ENCODE measurements at regions not wholly inside any gene's neighbourhood (a gene's known extent, or its start where the extent isn't known, plus 50 kb on each side); places are given as distances from the start of the nearest gene placed in this dataset.

DNA sequence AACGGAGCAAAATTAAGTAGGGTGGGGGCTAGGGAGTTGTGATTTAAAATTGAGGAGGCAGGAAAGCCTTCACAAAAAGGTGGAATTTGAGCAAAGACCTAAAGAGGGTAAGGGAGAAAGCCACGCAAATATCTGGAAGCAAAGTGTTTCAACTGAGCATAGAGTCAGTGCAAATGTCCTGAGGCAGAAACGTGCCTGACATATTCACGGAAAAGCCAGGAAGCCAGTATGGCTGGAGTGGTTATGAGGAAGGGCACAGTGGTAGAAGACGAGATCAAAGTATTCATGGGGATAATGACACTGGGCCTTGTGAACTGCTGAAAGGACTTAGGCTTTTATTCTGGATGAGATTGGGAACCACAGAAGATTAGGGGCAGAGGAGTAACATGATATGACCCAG, 268.4 kb downstream of the MAN2A1 start:
- dilution Hi-C loops (cut with HindIII; ENCODE audit: low sequenced_read_pairs, unreplicated experiment): no loop called here

More for the DNA sequence above, 268.4 kb downstream of the MAN2A1 start:
- BruUV-seq (replicated peaks): no TSS peak
- no peak overlapping the region for H2AK5ac ChIP-seq (ENCODE audit: low read depth, low read length)
- H2AK9ac ChIP-seq (replicated peaks; ENCODE audit: low read depth, low read length, poor library complexity): no peak overlapping the region
- H3K18ac ChIP-seq (ENCODE audit: low read depth, low read length): no peak overlapping the region
- intact Hi-C loops (cut with micrococcal nuclease) (no loop called here), in situ Hi-C loops (cut with MboI; ENCODE audit: low sequenced_read_pairs) (no loop called here)
- ChIA-PET POLR2A (ENCODE audit: unreplicated experiment) (no interaction called here), CTCF (no interaction called here)
- H3K4me1 ChIP-seq (ENCODE audit: control insufficient read depth, insufficient read depth, low read length): no peaks in the 10 kb centered on the region
- no peak overlapping the region for H3K4me3 ChIP-seq (ENCODE audit: insufficient read depth, low read depth, low read length)
- H3K4ac ChIP-seq (ENCODE audit: low read depth, low read length): no peak overlapping the region
- DNase-seq (no peak), ATAC-seq (ENCODE audit: low read depth) (no peak)
- no peaks in the 10 kb centered on the region for H3K36me3 ChIP-seq (ENCODE audit: control insufficient read depth, insufficient read depth, low read length)
- H4K5ac ChIP-seq (ENCODE audit: low read depth, low read length): no peak overlapping the region
- no peak overlapping the region for H4K8ac ChIP-seq (ENCODE audit: low read depth in 2 of 2, low read length in 2 of 2)
- no peaks in the 10 kb centered on the region for H3K9me3 ChIP-seq (ENCODE audit: control insufficient read depth, insufficient read depth, low read length)
- H4K20me1 ChIP-seq (ENCODE audit: insufficient read depth, low read length): no peaks in the 10 kb centered on the region
- no peak overlapping the region for H3K4me2 ChIP-seq (ENCODE audit: low read depth, low read length)
- H4K91ac ChIP-seq (ENCODE audit: insufficient read depth, low read depth, low read length): no peak overlapping the region
- 66% methylated on average over 5 of the region's 5 CpGs; no CpG with 5 or more reads in 1 of the 2 experiments for WGBS, 2 experiments (ENCODE audit: extremely low coverage in 2 of 2, insufficient read length in 1 of 2)
- H3K27ac ChIP-seq (ENCODE audit: insufficient read depth, low read length): no peak overlapping the region
- no peak overlapping the region for H3K56ac ChIP-seq (ENCODE audit: extremely low read depth, insufficient read depth, low read length)
- H2BK15ac ChIP-seq (ENCODE audit: low read depth, low read length): no peak overlapping the region
- H3K9ac ChIP-seq (ENCODE audit: low read depth, low read length): no peak overlapping the region
- no peak overlapping the region for H2BK5ac ChIP-seq (ENCODE audit: low read depth, low read length, poor library complexity, severe bottlenecking)
- no peaks in the 10 kb centered on the region for H3K27me3 ChIP-seq (ENCODE audit: control insufficient read depth, insufficient read depth, low read length)
- no peaks in the 10 kb centered on the region for H3K9me1 ChIP-seq (ENCODE audit: insufficient read depth, low read length)
- H3K23ac ChIP-seq (ENCODE audit: low read depth, low read length): no peak overlapping the region
- no peak overlapping the region for H2BK120ac ChIP-seq (ENCODE audit: low read depth, low read length)
- TF ChIP-seq RAD21 (IDR thresholded peaks at IDR 0.05; ENCODE audit: low read length) (no peak), RCOR1 (IDR thresholded peaks at IDR 0.05; ENCODE audit: insufficient replicate concordance, low read length) (no peak), POLR2A (IDR thresholded peaks at IDR 0.05; ENCODE audit: low read depth, low read length) (no peak), RFX5 (IDR thresholded peaks at IDR 0.05; ENCODE audit: low read depth, low read length) (no peak), CHD1 (IDR thresholded peaks at IDR 0.05; ENCODE audit: low read depth, low read length) (no peak), FOS (IDR thresholded peaks at IDR 0.05; ENCODE audit: low read depth, low read length) (no peak), MXI1 (IDR thresholded peaks at IDR 0.05; ENCODE audit: borderline replicate concordance, low read depth, low read length) (no peak), MAFK (IDR thresholded peaks at IDR 0.05; ENCODE audit: low read depth, low read length) (no peak), NFE2L2 (IDR thresholded peaks at IDR 0.05; ENCODE audit: low read depth, low read length) (no peak), CEBPB (IDR thresholded peaks at IDR 0.05; ENCODE audit: low read depth, low read length) (no peak), BHLHE40 (IDR thresholded peaks at IDR 0.05; ENCODE audit: low read depth, low read length) (no peak), SMC3 (IDR thresholded peaks at IDR 0.05; ENCODE audit: low read depth, low read length) (no peak), MAZ (IDR thresholded peaks at IDR 0.05; ENCODE audit: borderline replicate concordance, low read depth, low read length) (no peak)
- TF ChIP-seq, protein P1, sequence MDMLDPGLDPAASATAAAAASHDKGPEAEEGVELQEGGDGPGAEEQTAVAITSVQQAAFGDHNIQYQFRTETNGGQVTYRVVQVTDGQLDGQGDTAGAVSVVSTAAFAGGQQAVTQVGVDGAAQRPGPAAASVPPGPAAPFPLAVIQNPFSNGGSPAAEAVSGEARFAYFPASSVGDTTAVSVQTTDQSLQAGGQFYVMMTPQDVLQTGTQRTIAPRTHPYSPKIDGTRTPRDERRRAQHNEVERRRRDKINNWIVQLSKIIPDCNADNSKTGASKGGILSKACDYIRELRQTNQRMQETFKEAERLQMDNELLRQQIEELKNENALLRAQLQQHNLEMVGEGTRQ (IDR thresholded peaks at IDR 0.05; ENCODE audit: low read depth, low read length): no peak
- TF ChIP-seq, protein P2, sequence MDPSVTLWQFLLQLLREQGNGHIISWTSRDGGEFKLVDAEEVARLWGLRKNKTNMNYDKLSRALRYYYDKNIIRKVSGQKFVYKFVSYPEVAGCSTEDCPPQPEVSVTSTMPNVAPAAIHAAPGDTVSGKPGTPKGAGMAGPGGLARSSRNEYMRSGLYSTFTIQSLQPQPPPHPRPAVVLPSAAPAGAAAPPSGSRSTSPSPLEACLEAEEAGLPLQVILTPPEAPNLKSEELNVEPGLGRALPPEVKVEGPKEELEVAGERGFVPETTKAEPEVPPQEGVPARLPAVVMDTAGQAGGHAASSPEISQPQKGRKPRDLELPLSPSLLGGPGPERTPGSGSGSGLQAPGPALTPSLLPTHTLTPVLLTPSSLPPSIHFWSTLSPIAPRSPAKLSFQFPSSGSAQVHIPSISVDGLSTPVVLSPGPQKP (IDR thresholded peaks at IDR 0.05; ENCODE audit: borderline replicate concordance, low read depth, low read length): no peak
- TF ChIP-seq, protein P3, sequence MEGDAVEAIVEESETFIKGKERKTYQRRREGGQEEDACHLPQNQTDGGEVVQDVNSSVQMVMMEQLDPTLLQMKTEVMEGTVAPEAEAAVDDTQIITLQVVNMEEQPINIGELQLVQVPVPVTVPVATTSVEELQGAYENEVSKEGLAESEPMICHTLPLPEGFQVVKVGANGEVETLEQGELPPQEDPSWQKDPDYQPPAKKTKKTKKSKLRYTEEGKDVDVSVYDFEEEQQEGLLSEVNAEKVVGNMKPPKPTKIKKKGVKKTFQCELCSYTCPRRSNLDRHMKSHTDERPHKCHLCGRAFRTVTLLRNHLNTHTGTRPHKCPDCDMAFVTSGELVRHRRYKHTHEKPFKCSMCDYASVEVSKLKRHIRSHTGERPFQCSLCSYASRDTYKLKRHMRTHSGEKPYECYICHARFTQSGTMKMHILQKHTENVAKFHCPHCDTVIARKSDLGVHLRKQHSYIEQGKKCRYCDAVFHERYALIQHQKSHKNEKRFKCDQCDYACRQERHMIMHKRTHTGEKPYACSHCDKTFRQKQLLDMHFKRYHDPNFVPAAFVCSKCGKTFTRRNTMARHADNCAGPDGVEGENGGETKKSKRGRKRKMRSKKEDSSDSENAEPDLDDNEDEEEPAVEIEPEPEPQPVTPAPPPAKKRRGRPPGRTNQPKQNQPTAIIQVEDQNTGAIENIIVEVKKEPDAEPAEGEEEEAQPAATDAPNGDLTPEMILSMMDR (conservative IDR thresholded peaks at IDR 0.05; ENCODE audit: low read depth, low read length): no peak
- no peaks in the 10 kb centered on the region for H3K79me1 ChIP-seq (ENCODE audit: low read depth in 1 of 2, low read length in 2 of 2)
- H2AFZ ChIP-seq (replicated peaks; ENCODE audit: low read length, poor library complexity): no peak overlapping the region
- no peak overlapping the region for H2BK20ac ChIP-seq (ENCODE audit: low read depth, low read length)
- no peak overlapping the region for H3K14ac ChIP-seq (replicated peaks; ENCODE audit: low read depth, low read length)

Data from IMR-90 (cell line).